Retinal pigment epithelial cell (primary cell): ENCODE measurements at regions not wholly inside any gene's neighbourhood (a gene's known extent, or its start where the extent isn't known, plus 50 kb on each side); places are given as distances from the start of the nearest gene placed in this dataset.
"Not testable (repeated sequence)": the region's sequence is repeated elsewhere in the genome, so short reads cannot be mapped to it uniquely, and the experiment has no call there.

Source experiments
- DNase-seq: peaks from one replicate; pipeline ENCODE4 v3.0.0-alpha.2; 2010; ENCODE audit warnings: low read depth
- H3K4me3 ChIP-seq: 2 replicates; pipeline ENCODE4 v1.5.1; 2011; ENCODE audit warnings: mild to moderate bottlenecking, low read length, control low read depth, moderate library complexity
- TF ChIP-seq, protein P1 (sequence below): conservative IDR thresholded peaks from 2 replicates; pipeline ENCODE4 v1.5.1; 2011; ENCODE audit warnings: low read depth, low read length, control low read depth, inconsistent platforms

DNA sequence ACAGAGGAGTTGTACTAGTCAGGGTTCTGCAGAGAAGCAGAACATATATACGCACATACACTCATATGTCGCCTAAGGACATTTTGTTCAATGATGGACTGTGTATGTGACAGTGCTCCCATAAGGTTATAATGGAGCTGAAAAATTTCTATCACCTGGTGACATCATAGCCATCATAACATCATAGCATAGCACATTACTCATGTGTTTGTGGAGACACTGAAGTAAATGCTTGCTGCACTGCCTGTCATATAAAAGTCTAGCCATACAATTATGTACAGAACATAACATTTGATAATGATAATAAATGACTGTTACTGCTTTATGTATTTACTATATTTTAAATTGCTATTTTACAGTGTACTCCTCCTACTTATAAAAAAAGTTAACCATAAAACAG, 83.1 kb downstream of the TSN start:
- no peak overlapping the region for H3K4me3 ChIP-seq
- no peak for DNase-seq
- TF ChIP-seq, protein P1, sequence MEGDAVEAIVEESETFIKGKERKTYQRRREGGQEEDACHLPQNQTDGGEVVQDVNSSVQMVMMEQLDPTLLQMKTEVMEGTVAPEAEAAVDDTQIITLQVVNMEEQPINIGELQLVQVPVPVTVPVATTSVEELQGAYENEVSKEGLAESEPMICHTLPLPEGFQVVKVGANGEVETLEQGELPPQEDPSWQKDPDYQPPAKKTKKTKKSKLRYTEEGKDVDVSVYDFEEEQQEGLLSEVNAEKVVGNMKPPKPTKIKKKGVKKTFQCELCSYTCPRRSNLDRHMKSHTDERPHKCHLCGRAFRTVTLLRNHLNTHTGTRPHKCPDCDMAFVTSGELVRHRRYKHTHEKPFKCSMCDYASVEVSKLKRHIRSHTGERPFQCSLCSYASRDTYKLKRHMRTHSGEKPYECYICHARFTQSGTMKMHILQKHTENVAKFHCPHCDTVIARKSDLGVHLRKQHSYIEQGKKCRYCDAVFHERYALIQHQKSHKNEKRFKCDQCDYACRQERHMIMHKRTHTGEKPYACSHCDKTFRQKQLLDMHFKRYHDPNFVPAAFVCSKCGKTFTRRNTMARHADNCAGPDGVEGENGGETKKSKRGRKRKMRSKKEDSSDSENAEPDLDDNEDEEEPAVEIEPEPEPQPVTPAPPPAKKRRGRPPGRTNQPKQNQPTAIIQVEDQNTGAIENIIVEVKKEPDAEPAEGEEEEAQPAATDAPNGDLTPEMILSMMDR, result no peak

DNA sequence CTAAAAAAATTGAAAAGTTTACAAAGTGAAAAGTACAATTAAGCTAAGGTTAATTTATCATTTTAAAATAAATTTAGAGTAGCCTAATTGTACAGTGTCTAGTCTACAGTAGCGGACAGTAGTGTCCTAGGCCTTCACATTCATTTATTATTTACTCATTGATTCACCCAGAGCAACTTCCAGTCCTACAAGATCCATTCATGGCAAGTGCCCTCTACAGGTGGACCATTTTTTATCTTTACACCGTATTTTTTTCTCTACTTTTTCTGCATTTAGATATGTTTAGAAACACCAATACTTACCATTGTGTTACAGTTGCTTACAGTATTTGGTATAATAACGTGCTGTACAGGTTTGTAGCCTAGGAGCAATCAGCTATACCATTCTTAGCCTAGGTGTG, 84.1 kb downstream of the TSN start:
- TF ChIP-seq, protein P1, result peak; percentile 9
- H3K4me3 ChIP-seq, result no peak overlapping the region
- DNase-seq, result no peak

DNA sequence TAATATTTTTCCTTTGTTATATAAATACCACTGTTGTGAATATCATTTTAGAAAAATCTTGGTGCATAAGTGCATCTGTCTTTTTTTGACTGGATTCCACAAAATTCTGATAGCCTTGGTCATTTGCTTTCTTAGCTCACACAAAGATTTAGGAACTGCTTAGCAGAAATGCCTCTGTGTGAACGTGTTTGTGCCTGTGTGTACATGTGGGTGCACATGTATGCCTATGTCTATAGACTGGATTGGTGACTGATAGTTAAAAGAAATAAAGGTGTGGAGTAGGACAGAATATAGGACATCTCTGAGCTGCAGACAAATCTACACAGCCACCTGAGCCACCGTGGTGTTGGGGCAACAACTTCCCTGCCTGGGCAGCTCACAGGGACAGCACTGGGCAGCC, 93.8 kb downstream of the TSN start:
- TF ChIP-seq, protein P1, result no peak
- H3K4me3 ChIP-seq, result no peak overlapping the region
- no peak for DNase-seq

DNA sequence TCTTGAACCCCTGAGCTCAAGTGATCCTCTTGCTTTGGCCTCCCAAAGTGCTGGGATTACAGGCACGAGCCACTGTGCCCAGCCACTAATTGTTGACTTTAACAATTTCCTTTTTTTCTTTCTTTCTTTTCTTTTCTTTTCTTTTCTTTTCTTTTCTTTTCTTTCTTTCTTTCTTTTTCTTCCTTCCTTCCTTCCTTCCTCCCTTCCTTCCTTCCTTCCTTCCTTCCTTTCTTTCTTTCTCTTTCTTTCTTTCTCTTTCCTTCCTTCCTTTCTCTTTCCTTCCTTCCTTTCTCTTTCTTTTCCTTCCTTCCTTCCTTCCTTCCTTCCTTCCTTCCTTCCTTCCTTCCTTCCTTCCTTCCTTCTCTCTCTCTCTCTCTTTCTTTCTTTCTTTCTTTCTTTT, 97.7 kb downstream of the TSN start:
- DNase-seq, H3K4me3 ChIP-seq: not testable (repeated sequence)

DNA sequence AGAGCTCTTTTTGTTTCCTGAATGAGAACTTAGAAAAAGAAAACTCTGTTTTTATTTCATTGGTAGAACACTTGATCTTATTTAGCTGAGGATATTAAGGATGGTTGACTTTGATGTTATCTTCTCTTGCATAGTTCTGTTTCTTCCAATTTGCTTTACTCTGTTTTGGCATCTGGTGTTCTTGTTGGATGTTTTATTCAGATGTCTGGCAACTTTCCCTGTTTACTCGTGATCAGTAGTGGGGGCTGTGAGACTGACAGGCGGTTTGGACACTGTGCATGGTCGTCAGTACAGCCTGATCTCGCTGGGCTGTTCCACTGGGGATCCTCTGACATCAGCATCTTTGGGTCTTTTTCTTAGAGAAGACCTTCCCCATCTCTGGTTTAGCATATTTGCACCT, 100.1 kb downstream of the TSN start:
- TF ChIP-seq, protein P1, result no peak
- H3K4me3 ChIP-seq, result no peak overlapping the region
- no peak for DNase-seq

DNA sequence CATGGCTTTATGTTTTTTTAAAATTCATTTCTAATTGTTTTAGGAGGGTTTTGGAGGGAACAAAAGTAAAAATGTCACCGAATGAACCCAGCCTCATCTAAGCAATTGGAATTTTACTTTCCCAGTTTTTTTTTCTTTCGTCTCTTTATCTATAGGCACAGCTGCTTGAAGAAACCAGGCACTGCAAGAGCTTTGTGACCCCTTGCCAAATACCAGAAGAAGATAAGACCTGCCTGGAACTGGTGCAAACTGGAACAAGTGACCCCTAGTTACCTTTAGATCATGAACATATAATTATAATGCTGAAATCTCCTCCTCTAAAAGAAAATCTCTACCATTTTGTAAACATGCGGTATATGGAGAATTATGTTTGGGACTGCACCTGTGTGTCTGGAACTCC, 100.9 kb downstream of the TSN start:
- TF ChIP-seq, protein P1, result no peak
- no peak for DNase-seq

DNA sequence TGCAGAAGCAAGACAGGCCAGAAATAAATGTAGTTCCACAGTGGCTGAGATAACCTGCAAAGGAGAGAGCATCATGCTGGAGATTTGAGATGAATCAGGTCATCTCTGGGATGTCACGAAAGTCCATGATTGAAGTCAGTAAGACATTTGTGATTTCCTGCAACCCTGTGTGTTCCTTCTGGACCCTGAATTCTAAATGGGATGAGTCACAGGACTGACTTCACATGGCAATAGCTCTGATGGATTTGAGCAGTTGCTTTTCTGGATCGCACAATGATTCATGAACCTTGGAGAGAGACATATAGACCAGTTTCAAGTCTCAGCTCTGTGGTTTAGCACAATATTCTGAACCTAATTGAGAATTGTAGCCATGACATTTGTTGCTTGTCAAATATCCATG, 102.9 kb downstream of the TSN start:
- no peak overlapping the region for H3K4me3 ChIP-seq
- TF ChIP-seq, protein P1, result no peak
- peak; percentile 11 for DNase-seq

More for the DNA sequence above, 100.9 kb downstream of the TSN start:
- H3K4me3 ChIP-seq, result no peak overlapping the region

DNA sequence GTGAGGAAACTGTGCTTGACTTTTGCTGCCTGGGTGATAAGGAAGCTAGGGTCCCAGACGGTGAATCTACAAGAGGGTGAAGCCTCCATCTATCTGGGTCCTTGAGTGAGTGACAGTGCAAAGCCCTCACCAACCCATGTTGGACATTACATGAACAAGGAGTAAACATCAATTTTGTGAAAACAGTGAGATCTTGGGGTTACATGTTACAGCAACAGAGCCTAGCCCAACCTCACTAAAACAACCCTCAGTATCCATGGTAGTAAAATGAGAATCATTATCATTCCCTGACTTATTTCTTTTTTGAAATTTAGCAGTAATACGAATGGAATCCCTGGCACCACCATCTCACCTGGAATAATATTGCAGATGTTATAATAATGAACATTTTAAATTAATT, 103.4 kb downstream of the TSN start:
- no peak for DNase-seq
- H3K4me3 ChIP-seq, result no peak overlapping the region
- TF ChIP-seq, protein P1, result no peak
